ENCODE measurements at regions not wholly inside any gene's neighbourhood (a gene's known extent, or its start where the extent isn't known, plus 50 kb on each side); places are given as distances from the start of the nearest gene placed in this dataset.

DNA sequence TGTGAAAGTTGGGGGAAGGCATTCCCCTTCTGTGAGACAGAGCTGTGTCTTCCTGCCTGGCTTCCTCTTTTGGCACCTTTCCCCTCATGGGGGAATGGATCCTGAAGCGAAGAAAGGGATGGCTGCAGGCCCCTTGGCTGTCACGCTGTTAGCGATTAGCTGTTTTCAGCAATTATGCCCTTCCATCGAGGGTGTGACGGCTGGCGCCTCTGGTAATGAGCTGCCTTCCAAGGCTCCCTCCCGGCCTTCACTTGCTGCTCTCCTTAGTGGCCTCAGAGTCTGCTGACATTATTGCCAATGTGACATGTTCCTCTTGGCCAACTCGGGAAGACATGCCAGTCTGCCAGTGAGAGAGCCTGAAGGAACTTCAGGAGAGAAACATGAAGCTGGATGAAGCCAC, 162.1 kb downstream of the ZIC5 start:
- CTCF ChIA-PET: interaction anchor here (1.0 to 1.3 kb wide), 3 partner anchors 9 to 153 kb away, joined by 3 read pairs; no protein-coding TSS in a partner anchor
- Mint-ChIP-seq H3K36me3 (no peaks in the 10 kb centered on the region), H3K9me3 (no peaks in the 10 kb centered on the region), H3K27ac (no peak overlapping the region), H3K27me3 (ENCODE audit: low read depth) (peaks cover 4% of the 10 kb centered on the region; the same call in 1 of the 2 replicates), H3K4me1 (peaks cover 35% of the 10 kb centered on the region), H3K4me3 (no peak overlapping the region)
- POLR2A ChIA-PET: interaction anchor here (0.8 to 0.9 kb wide), 2 partner anchors 47 to 137 kb away, joined by 3 read pairs; no protein-coding TSS in a partner anchor
- ATAC-seq (no peak), DNase-seq (ENCODE audit: low spot score) (no peak)
- TF ChIP-seq ZNF317 (CRISPR knock-in tag; IDR thresholded peaks at IDR 0.05; ENCODE audit: borderline replicate concordance, low read depth) (no peak), NR2C2 (CRISPR knock-in tag; IDR thresholded peaks at IDR 0.05) (no peak), CREM (CRISPR knock-in tag; IDR thresholded peaks at IDR 0.05) (no peak), ESRRA (CRISPR knock-in tag; IDR thresholded peaks at IDR 0.05; ENCODE audit: borderline replicate concordance) (no peak), HMGA2 (CRISPR knock-in tag; IDR thresholded peaks at IDR 0.05) (no peak), NFE2L1 (CRISPR knock-in tag; IDR thresholded peaks at IDR 0.05) (no peak), ZNF219 (CRISPR knock-in tag; IDR thresholded peaks at IDR 0.05; ENCODE audit: borderline replicate concordance) (no peak), ZNF138 (CRISPR knock-in tag; conservative IDR thresholded peaks at IDR 0.05) (no peak)
- TF ChIP-seq, protein P1, sequence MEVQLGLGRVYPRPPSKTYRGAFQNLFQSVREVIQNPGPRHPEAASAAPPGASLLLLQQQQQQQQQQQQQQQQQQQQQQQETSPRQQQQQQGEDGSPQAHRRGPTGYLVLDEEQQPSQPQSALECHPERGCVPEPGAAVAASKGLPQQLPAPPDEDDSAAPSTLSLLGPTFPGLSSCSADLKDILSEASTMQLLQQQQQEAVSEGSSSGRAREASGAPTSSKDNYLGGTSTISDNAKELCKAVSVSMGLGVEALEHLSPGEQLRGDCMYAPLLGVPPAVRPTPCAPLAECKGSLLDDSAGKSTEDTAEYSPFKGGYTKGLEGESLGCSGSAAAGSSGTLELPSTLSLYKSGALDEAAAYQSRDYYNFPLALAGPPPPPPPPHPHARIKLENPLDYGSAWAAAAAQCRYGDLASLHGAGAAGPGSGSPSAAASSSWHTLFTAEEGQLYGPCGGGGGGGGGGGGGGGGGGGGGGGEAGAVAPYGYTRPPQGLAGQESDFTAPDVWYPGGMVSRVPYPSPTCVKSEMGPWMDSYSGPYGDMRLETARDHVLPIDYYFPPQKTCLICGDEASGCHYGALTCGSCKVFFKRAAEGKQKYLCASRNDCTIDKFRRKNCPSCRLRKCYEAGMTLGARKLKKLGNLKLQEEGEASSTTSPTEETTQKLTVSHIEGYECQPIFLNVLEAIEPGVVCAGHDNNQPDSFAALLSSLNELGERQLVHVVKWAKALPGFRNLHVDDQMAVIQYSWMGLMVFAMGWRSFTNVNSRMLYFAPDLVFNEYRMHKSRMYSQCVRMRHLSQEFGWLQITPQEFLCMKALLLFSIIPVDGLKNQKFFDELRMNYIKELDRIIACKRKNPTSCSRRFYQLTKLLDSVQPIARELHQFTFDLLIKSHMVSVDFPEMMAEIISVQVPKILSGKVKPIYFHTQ (CRISPR knock-in tag; IDR thresholded peaks at IDR 0.05): no peak
- TF ChIP-seq, protein P2, sequence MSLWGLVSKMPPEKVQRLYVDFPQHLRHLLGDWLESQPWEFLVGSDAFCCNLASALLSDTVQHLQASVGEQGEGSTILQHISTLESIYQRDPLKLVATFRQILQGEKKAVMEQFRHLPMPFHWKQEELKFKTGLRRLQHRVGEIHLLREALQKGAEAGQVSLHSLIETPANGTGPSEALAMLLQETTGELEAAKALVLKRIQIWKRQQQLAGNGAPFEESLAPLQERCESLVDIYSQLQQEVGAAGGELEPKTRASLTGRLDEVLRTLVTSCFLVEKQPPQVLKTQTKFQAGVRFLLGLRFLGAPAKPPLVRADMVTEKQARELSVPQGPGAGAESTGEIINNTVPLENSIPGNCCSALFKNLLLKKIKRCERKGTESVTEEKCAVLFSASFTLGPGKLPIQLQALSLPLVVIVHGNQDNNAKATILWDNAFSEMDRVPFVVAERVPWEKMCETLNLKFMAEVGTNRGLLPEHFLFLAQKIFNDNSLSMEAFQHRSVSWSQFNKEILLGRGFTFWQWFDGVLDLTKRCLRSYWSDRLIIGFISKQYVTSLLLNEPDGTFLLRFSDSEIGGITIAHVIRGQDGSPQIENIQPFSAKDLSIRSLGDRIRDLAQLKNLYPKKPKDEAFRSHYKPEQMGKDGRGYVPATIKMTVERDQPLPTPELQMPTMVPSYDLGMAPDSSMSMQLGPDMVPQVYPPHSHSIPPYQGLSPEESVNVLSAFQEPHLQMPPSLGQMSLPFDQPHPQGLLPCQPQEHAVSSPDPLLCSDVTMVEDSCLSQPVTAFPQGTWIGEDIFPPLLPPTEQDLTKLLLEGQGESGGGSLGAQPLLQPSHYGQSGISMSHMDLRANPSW (CRISPR knock-in tag; conservative IDR thresholded peaks at IDR 0.05; ENCODE audit: low read depth): no peak
- TF ChIP-seq, protein P3, sequence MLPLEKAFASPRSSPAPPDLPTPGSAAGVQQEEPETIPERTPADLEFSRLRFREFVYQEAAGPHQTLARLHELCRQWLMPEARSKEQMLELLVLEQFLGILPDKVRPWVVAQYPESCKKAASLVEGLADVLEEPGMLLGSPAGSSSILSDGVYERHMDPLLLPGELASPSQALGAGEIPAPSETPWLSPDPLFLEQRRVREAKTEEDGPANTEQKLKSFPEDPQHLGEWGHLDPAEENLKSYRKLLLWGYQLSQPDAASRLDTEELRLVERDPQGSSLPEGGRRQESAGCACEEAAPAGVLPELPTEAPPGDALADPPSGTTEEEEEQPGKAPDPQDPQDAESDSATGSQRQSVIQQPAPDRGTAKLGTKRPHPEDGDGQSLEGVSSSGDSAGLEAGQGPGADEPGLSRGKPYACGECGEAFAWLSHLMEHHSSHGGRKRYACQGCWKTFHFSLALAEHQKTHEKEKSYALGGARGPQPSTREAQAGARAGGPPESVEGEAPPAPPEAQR (CRISPR knock-in tag; IDR thresholded peaks at IDR 0.05): no peak
- TF ChIP-seq, protein P4, sequence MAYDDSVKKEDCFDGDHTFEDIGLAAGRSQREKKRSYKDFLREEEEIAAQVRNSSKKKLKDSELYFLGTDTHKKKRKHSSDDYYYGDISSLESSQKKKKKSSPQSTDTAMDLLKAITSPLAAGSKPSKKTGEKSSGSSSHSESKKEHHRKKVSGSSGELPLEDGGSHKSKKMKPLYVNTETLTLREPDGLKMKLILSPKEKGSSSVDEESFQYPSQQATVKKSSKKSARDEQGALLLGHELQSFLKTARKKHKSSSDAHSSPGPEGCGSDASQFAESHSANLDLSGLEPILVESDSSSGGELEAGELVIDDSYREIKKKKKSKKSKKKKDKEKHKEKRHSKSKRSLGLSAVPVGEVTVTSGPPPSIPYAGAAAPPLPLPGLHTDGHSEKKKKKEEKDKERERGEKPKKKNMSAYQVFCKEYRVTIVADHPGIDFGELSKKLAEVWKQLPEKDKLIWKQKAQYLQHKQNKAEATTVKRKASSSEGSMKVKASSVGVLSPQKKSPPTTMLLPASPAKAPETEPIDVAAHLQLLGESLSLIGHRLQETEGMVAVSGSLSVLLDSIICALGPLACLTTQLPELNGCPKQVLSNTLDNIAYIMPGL (CRISPR knock-in tag; IDR thresholded peaks at IDR 0.05): no peak

DNA sequence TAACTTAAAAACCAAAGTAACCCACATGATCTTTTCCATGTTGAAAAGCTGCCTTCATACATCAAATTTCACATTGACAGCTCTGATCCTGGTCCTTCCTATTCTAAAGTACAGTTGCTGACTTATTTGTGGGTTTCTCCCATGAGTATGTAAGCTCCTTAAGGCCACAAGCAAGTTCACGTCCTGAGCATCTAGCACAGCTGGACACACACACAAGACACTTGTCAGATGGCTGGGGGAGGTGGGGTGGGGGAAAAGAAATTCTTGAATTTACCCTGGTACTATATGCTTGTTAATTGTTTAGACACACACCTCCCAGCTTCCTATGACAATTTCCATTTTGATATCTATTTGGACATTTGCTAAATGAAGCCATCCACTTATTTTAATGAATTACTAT, 162.8 kb downstream of the ZIC5 start:
- ChIA-PET CTCF (interaction anchor here (1.2 to 1.3 kb wide), 2 partner anchors 22 to 152 kb away, joined by 3 read pairs; no protein-coding TSS in a partner anchor), POLR2A (no interaction called here)
- H3K27me3 Mint-ChIP-seq (ENCODE audit: low read depth): peaks cover 5% of the 10 kb centered on the region
- peaks cover 42% of the 10 kb centered on the region for H3K4me1 Mint-ChIP-seq
- DNase-seq (ENCODE audit: low spot score) (no peak), ATAC-seq (no peak)
- no peak overlapping the region for H3K4me3 Mint-ChIP-seq
- no peaks in the 10 kb centered on the region for H3K36me3 Mint-ChIP-seq
- no peaks in the 10 kb centered on the region for H3K9me3 Mint-ChIP-seq
- H3K27ac Mint-ChIP-seq: no peak overlapping the region
- TF ChIP-seq ZBTB21 (CRISPR knock-in tag; IDR thresholded peaks at IDR 0.05; ENCODE audit: borderline replicate concordance): no peak
- TF ChIP-seq ZNF121 (CRISPR knock-in tag; IDR thresholded peaks at IDR 0.05): no peak
- no peak for TF ChIP-seq FOXK1 (CRISPR knock-in tag; IDR thresholded peaks at IDR 0.05)
- TF ChIP-seq, protein P3 (CRISPR knock-in tag; IDR thresholded peaks at IDR 0.05): no peak
- TF ChIP-seq, protein P5, sequence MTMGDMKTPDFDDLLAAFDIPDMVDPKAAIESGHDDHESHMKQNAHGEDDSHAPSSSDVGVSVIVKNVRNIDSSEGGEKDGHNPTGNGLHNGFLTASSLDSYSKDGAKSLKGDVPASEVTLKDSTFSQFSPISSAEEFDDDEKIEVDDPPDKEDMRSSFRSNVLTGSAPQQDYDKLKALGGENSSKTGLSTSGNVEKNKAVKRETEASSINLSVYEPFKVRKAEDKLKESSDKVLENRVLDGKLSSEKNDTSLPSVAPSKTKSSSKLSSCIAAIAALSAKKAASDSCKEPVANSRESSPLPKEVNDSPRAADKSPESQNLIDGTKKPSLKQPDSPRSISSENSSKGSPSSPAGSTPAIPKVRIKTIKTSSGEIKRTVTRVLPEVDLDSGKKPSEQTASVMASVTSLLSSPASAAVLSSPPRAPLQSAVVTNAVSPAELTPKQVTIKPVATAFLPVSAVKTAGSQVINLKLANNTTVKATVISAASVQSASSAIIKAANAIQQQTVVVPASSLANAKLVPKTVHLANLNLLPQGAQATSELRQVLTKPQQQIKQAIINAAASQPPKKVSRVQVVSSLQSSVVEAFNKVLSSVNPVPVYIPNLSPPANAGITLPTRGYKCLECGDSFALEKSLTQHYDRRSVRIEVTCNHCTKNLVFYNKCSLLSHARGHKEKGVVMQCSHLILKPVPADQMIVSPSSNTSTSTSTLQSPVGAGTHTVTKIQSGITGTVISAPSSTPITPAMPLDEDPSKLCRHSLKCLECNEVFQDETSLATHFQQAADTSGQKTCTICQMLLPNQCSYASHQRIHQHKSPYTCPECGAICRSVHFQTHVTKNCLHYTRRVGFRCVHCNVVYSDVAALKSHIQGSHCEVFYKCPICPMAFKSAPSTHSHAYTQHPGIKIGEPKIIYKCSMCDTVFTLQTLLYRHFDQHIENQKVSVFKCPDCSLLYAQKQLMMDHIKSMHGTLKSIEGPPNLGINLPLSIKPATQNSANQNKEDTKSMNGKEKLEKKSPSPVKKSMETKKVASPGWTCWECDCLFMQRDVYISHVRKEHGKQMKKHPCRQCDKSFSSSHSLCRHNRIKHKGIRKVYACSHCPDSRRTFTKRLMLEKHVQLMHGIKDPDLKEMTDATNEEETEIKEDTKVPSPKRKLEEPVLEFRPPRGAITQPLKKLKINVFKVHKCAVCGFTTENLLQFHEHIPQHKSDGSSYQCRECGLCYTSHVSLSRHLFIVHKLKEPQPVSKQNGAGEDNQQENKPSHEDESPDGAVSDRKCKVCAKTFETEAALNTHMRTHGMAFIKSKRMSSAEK (CRISPR knock-in tag; IDR thresholded peaks at IDR 0.05; ENCODE audit: borderline replicate concordance): no peak
- no peak for TF ChIP-seq ZNF671 (CRISPR knock-in tag; IDR thresholded peaks at IDR 0.05)
- TF ChIP-seq, protein P6, sequence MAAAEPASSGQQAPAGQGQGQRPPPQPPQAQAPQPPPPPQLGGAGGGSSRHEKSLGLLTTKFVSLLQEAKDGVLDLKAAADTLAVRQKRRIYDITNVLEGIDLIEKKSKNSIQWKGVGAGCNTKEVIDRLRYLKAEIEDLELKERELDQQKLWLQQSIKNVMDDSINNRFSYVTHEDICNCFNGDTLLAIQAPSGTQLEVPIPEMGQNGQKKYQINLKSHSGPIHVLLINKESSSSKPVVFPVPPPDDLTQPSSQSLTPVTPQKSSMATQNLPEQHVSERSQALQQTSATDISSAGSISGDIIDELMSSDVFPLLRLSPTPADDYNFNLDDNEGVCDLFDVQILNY (CRISPR knock-in tag; IDR thresholded peaks at IDR 0.05): no peak
- no peak for TF ChIP-seq ETV6 (CRISPR knock-in tag; IDR thresholded peaks at IDR 0.05)
- no peak for TF ChIP-seq CREM (CRISPR knock-in tag; IDR thresholded peaks at IDR 0.05)
